OCI-LY1 (cell line): ENCODE measurements at regions not wholly inside any gene's neighbourhood (a gene's known extent, or its start where the extent isn't known, plus 50 kb on each side); places are given as distances from the start of the nearest gene placed in this dataset.

Source experiments
- H2AFZ ChIP-seq: fragments of 200-600 bp; sonication (generic), shearing (Covaris generic); 2 replicates; pipeline ENCODE4 v1.6.0; 2014; ENCODE audit warnings: antibody characterized with exemption, mild to moderate bottlenecking, low read length
- H3F3A ChIP-seq: fragments of 200-600 bp; sonication (generic), shearing (Covaris generic); 2 replicates; pipeline ENCODE4 v1.6.0; 2014; ENCODE audit warnings: mild to moderate bottlenecking, antibody characterized with exemption, low read length, moderate library complexity; ENCODE audit not compliant: insufficient read depth
- H3K27ac ChIP-seq: fragments of 200-600 bp; sonication (generic); 2 replicates; pipeline ENCODE4 v1.5.1; 2014; ENCODE audit warnings: low read length, mixed run types, mild to moderate bottlenecking, low read depth; ENCODE audit not compliant: poor library complexity, severe bottlenecking
- H3K27me3 ChIP-seq: fragments of 200-600 bp; sonication (generic); 2 replicates; pipeline ENCODE4 v1.6.0; 2014; ENCODE audit warnings: antibody characterized with exemption, mild to moderate bottlenecking, low read length, moderate library complexity; ENCODE audit not compliant: insufficient read depth
- H3K36me3 ChIP-seq: fragments of 200-600 bp; sonication (generic); 2 replicates; pipeline ENCODE4 v1.6.1; 2014; ENCODE audit warnings: mild to moderate bottlenecking, antibody characterized with exemption, low read length, moderate library complexity, mixed read lengths; ENCODE audit not compliant: insufficient read depth
- H3K4me1 ChIP-seq: fragments of 200-600 bp; sonication (generic); 2 replicates; pipeline ENCODE4 v1.5.1; 2014; ENCODE audit warnings: mild to moderate bottlenecking, low read length, moderate library complexity; ENCODE audit not compliant: insufficient read depth, severe bottlenecking
- H3K4me2 ChIP-seq: fragments of 200-600 bp; sonication (generic), shearing (Covaris generic); 2 replicates; pipeline ENCODE4 v1.6.1; 2014; ENCODE audit warnings: low read length
- H3K4me3 ChIP-seq: fragments of 200-600 bp; sonication (generic); 2 replicates; pipeline ENCODE4 v1.5.1; 2014; ENCODE audit warnings: low read length, low read depth, mild to moderate bottlenecking, mixed read lengths; ENCODE audit not compliant: poor library complexity, severe bottlenecking
- H3K79me2 ChIP-seq: fragments of 200-600 bp; shearing (Covaris generic); 2 replicates; pipeline ENCODE4 v1.6.1; 2016; ENCODE audit warnings: mixed run types, low read length, mixed read lengths; ENCODE audit not compliant: insufficient read depth
- H3K9ac ChIP-seq: fragments of 200-600 bp; sonication (generic), shearing (Covaris generic); 2 replicates; pipeline ENCODE4 v1.6.1; 2014; ENCODE audit warnings: mild to moderate bottlenecking, low read length, mixed read lengths
- H3K9me2 ChIP-seq: fragments of 200-600 bp; sonication (generic), shearing (Covaris generic); 2 replicates; pipeline ENCODE4 v1.6.1; 2014; ENCODE audit warnings: low read depth, mild to moderate bottlenecking, low read length, mixed read lengths
- H3K9me3 ChIP-seq: fragments of 200-600 bp; shearing (Covaris generic); 2 replicates; pipeline ENCODE4 v1.6.1; 2014; ENCODE audit warnings: low read length, mixed read lengths
- H4K20me1 ChIP-seq: fragments of 200-600 bp; sonication (generic), shearing (Covaris generic); 2 replicates; pipeline ENCODE4 v1.6.0; 2016; ENCODE audit warnings: mild to moderate bottlenecking, low read length; ENCODE audit not compliant: insufficient read depth
- CTCF ChIP-seq: fragments of 200-600 bp; sonication (generic), shearing (Covaris generic); IDR thresholded peaks from 2 replicates; pipeline ENCODE4 v1.5.1; 2017; ENCODE audit warnings: mild to moderate bottlenecking, antibody characterized with exemption, low read length, moderate library complexity, mixed read lengths
- EZH2 ChIP-seq: fragments of 200-600 bp; sonication (generic), shearing (Covaris generic); IDR thresholded peaks from 2 replicates; pipeline ENCODE4 v1.8.0; 2017; ENCODE audit warnings: borderline replicate concordance, mixed run types, mild to moderate bottlenecking, antibody characterized with exemption, low read length, moderate library complexity, mixed read lengths

- no peaks in the 10 kb centered on the region for H3K79me2 ChIP-seq
- H3K27me3 ChIP-seq, result no peaks in the 10 kb centered on the region
- no peak overlapping the region for H3K9ac ChIP-seq
- no peaks in the 10 kb centered on the region for H3K36me3 ChIP-seq
- no peaks in the 10 kb centered on the region for H3K9me3 ChIP-seq
- no peaks in the 10 kb centered on the region for H3F3A ChIP-seq
- H3K4me3 ChIP-seq, result no peak overlapping the region
- H3K27ac ChIP-seq, result no peak overlapping the region
- no peak for TF ChIP-seq EZH2
- no peak for TF ChIP-seq CTCF
- no peaks in the 10 kb centered on the region for H4K20me1 ChIP-seq
- no peaks in the 10 kb centered on the region for H3K4me1 ChIP-seq
- H3K9me2 ChIP-seq, result no peaks in the 10 kb centered on the region
- no peak overlapping the region for H2AFZ ChIP-seq
- H3K4me2 ChIP-seq, result no peak overlapping the region
Observed at GRCh38 chr5:68026092-68026885, 189.3 kb upstream of the PIK3R1 start.

DNA sequence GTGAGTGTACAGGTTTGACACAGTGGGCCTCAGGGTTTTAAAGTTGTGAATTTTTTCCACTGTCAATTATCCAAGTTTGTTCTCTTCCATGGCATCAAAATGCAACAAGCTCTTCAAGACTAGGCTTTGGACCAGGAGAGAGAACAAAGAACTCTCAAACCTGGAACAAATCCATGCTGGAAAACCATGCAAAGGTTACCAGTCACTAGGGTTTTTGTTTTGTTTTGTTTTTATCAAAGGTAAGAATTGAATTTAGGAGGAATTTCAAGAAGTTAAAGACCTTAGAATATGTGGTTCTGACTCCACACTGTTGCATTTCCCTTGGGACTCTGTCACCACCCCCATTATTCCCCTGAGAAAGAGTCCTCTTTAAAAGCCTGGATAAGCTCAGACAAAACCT is 191.1 kb upstream of the PIK3R1 start:
- no peaks in the 10 kb centered on the region for H3F3A ChIP-seq
- H3K4me2 ChIP-seq, result no peak overlapping the region
- H3K4me3 ChIP-seq, result no peak overlapping the region

GRCh38 chr5:68021916-68022315 is 193.6 kb upstream of the PIK3R1 start:
- no peaks in the 10 kb centered on the region for H4K20me1 ChIP-seq
- H3K79me2 ChIP-seq, result no peaks in the 10 kb centered on the region
- no peak overlapping the region for H3K4me3 ChIP-seq
- TF ChIP-seq EZH2 (no peak), CTCF (no peak)
- no peaks in the 10 kb centered on the region for H3K9me2 ChIP-seq
- H3K36me3 ChIP-seq, result no peaks in the 10 kb centered on the region
- no peak overlapping the region for H3K27ac ChIP-seq
- no peak overlapping the region for H3K4me2 ChIP-seq
- H3K9ac ChIP-seq, result no peak overlapping the region
- no peaks in the 10 kb centered on the region for H3K9me3 ChIP-seq
- no peaks in the 10 kb centered on the region for H3K27me3 ChIP-seq
- no peaks in the 10 kb centered on the region for H3F3A ChIP-seq
- H2AFZ ChIP-seq, result no peak overlapping the region
- H3K4me1 ChIP-seq, result no peaks in the 10 kb centered on the region

More for the DNA sequence above, 191.1 kb upstream of the PIK3R1 start:
- Histone ChIP-seq H3K4me1 (no peaks in the 10 kb centered on the region), H3K27ac (no peak overlapping the region), H4K20me1 (no peaks in the 10 kb centered on the region), H2AFZ (no peak overlapping the region), H3K9ac (no peak overlapping the region), H3K79me2 (no peaks in the 10 kb centered on the region), H3K27me3 (no peaks in the 10 kb centered on the region), H3K9me3 (no peaks in the 10 kb centered on the region), H3K36me3 (no peaks in the 10 kb centered on the region), H3K9me2 (no peaks in the 10 kb centered on the region)
- no peak for TF ChIP-seq EZH2
- TF ChIP-seq CTCF, result no peak
